ENCODE measurements at regions not wholly inside any gene's neighbourhood (a gene's known extent, or its start where the extent isn't known, plus 50 kb on each side); places are given as distances from the start of the nearest gene placed in this dataset.

GRCh38 chr20:43832961-43833360 is 81.7 kb upstream of the TOX2 start:
- Histone ChIP-seq H3K79me2 (no peaks in the 10 kb centered on the region), H3K9ac (no peak overlapping the region), H2AFZ (no peak overlapping the region), H3K36me3 (ENCODE audit: control insufficient read depth, insufficient read depth, low read length) (no peaks in the 10 kb centered on the region), H3K4me3 (ENCODE audit: low read depth, low read length) (no peak overlapping the region), H3K27me3 (ENCODE audit: control insufficient read depth, insufficient read depth, low read length) (no peaks in the 10 kb centered on the region), H3K4me1 (no peaks in the 10 kb centered on the region), H3K4me2 (ENCODE audit: low read length) (no peak overlapping the region), H3K27ac (no peak overlapping the region), H3K9me3 (ENCODE audit: control insufficient read depth, low read length) (no peaks in the 10 kb centered on the region)
- no peak for TF ChIP-seq CTCF (IDR thresholded peaks at IDR 0.05)

GRCh38 chr20:43832096-43832816 is 82.4 kb upstream of the TOX2 start:
- no peaks in the 10 kb centered on the region for H3K79me2 ChIP-seq

GRCh38 chr20:43831481-43832065 is 83.1 kb upstream of the TOX2 start:
- no peak for TF ChIP-seq CTCF (IDR thresholded peaks at IDR 0.05)
- Histone ChIP-seq H3K9me3 (ENCODE audit: control insufficient read depth, low read length) (no peaks in the 10 kb centered on the region), H3K36me3 (ENCODE audit: control insufficient read depth, insufficient read depth, low read length) (no peaks in the 10 kb centered on the region), H3K27ac (no peak overlapping the region), H2AFZ (no peak overlapping the region), H3K27me3 (ENCODE audit: control insufficient read depth, insufficient read depth, low read length) (no peaks in the 10 kb centered on the region), H3K9ac (no peak overlapping the region), H3K4me2 (ENCODE audit: low read length) (no peak overlapping the region), H3K4me3 (ENCODE audit: low read depth, low read length) (no peak overlapping the region), H3K4me1 (no peaks in the 10 kb centered on the region), H3K79me2 (no peaks in the 10 kb centered on the region)

More at GRCh38 chr20:43832096-43832816, 82.4 kb upstream of the TOX2 start:
- H3K27me3 ChIP-seq (ENCODE audit: control insufficient read depth, insufficient read depth, low read length): no peaks in the 10 kb centered on the region
- H3K4me2 ChIP-seq (ENCODE audit: low read length): no peak overlapping the region
- H3K9me3 ChIP-seq (ENCODE audit: control insufficient read depth, low read length): no peaks in the 10 kb centered on the region
- H3K4me3 ChIP-seq (ENCODE audit: low read depth, low read length): no peak overlapping the region
- TF ChIP-seq CTCF (IDR thresholded peaks at IDR 0.05): no peak
- no peak overlapping the region for H3K9ac ChIP-seq
- no peak overlapping the region for H3K27ac ChIP-seq
- no peaks in the 10 kb centered on the region for H3K4me1 ChIP-seq
- H2AFZ ChIP-seq: no peak overlapping the region
- no peaks in the 10 kb centered on the region for H3K36me3 ChIP-seq (ENCODE audit: control insufficient read depth, insufficient read depth, low read length)

GRCh38 chr20:43830883-43831282 is 83.8 kb upstream of the TOX2 start:
- H3K27ac ChIP-seq: no peak overlapping the region
- no peak for TF ChIP-seq CTCF (IDR thresholded peaks at IDR 0.05)
- H3K4me3 ChIP-seq (ENCODE audit: low read depth, low read length): no peak overlapping the region

More at GRCh38 chr20:43830883-43831282, 83.8 kb upstream of the TOX2 start:
- Histone ChIP-seq H3K79me2 (no peaks in the 10 kb centered on the region), H2AFZ (no peak overlapping the region), H3K9me3 (ENCODE audit: control insufficient read depth, low read length) (no peaks in the 10 kb centered on the region), H3K36me3 (ENCODE audit: control insufficient read depth, insufficient read depth, low read length) (no peaks in the 10 kb centered on the region), H3K9ac (no peak overlapping the region), H3K4me2 (ENCODE audit: low read length) (no peak overlapping the region), H3K4me1 (no peaks in the 10 kb centered on the region), H3K27me3 (ENCODE audit: control insufficient read depth, insufficient read depth, low read length) (no peaks in the 10 kb centered on the region)

Data from parathyroid adenoma (tissue), 2 donors.